Heart left ventricle (tissue), 13 donors: ENCODE measurements at regions not wholly inside any gene's neighbourhood (a gene's known extent, or its start where the extent isn't known, plus 50 kb on each side); places are given as distances from the start of the nearest gene placed in this dataset.

ENCODE experiments used
- CTCF ChIP-seq, 12 donors: fragments of 200-600 bp; sonication (generic) in 4 of 12; IDR thresholded peaks; one replicate each; pipeline versions ENCODE4 v1.5.0 to v1.8.0; 2018 to 2022; ENCODE audit warnings: antibody characterized with exemption in 12 of 12, mild to moderate bottlenecking in 5 of 12
- POLR2A ChIP-seq, 2 donors: fragments of 450-650 bp; IDR thresholded peaks; one replicate each; pipeline ENCODE4 v1.6.1; 2017; ENCODE audit warnings: antibody characterized with exemption in 2 of 2, mild to moderate bottlenecking in 2 of 2, moderate library complexity in 2 of 2
- donor health status: ischemic (EF 13 %, LVEDD 7.1; RV severe dilation, severe dysfunction).
- donor health status: DM: no; HTN: yes; CAD: no.
- donor health status: DM: no; HTN: no; CAD: no.
- donor health status: ischemic (EF 25% LVEDD 6.9; RV normal size, moderate dysfunction).
- donor health status: ischemic (EF 25% LVEDD 5.7; RV mildly dilated, moderate dysfunction).
- donor health status: ischemic (EF 35%, LVEDD 5.7; RV mildly dilated, moderate dysfunction).
- donor health status: nonischemic (EF 11% LVEDD 7.7; RV severe dilation, severe dysfunction).
- donor health status: DM: yes; HTN: yes; CAD: no.
- donor health status: PGD.
- donor health status: ischemic (EF 29% LVEDD 5.4; RV normal size, mild dysfunction).
- donor health status: nonischemic (EF 23%, LVEDD 6.1; RV moderate dilation, normal function).

GRCh38 chr3:145522179-145522578 is 638.8 kb downstream of the PLOD2 start:
- TF ChIP-seq CTCF (IDR thresholded peaks at IDR 0.05), result no peak
- TF ChIP-seq POLR2A (IDR thresholded peaks at IDR 0.05), result no peak
